ENCODE measurements at regions not wholly inside any gene's neighbourhood (a gene's known extent, or its start where the extent isn't known, plus 50 kb on each side); places are given as distances from the start of the nearest gene placed in this dataset.

- Mint-ChIP-seq H3K36me3 (peaks cover 7% of the 10 kb centered on the region; the same call in 1 of the 2 replicates), H3K27me3 (ENCODE audit: low read depth) (peaks cover 3% of the 10 kb centered on the region; the same call in 1 of the 2 replicates), H3K4me3 (no peak overlapping the region), H3K4me1 (no peaks in the 10 kb centered on the region), H3K9me3 (peaks cover 10% of the 10 kb centered on the region), H3K27ac (no peak overlapping the region)
- DNase-seq (ENCODE audit: low spot score) (no peak), ATAC-seq (no peak)
- CTCF ChIA-PET, result interaction anchor here (1.5 kb wide), 1 partner anchor 80 kb away, joined by 3 read pairs; no protein-coding TSS in a partner anchor
- no peak for TF ChIP-seq CBFB (CRISPR knock-in tag; IDR thresholded peaks at IDR 0.05; ENCODE audit: low read depth)
- TF ChIP-seq RELA (CRISPR knock-in tag; IDR thresholded peaks at IDR 0.05; ENCODE audit: borderline replicate concordance), result no peak
- no peak for TF ChIP-seq ESRRA (CRISPR knock-in tag; IDR thresholded peaks at IDR 0.05; ENCODE audit: borderline replicate concordance)
- TF ChIP-seq TCF7 (CRISPR knock-in tag; IDR thresholded peaks at IDR 0.05; ENCODE audit: low read depth), result no peak
- TF ChIP-seq GABPB1 (CRISPR knock-in tag; IDR thresholded peaks at IDR 0.05), result no peak
- TF ChIP-seq E2F1 (CRISPR knock-in tag; IDR thresholded peaks at IDR 0.05), result no peak
- POLR2A ChIA-PET, result no interaction called here
Measured at GRCh38 chr16:86681031-86681756, 102.8 kb downstream of the FOXL1 start.

- ChIA-PET POLR2A (no interaction called here), CTCF (interaction anchor here (1.5 kb wide), 1 partner anchor 79 kb away, joined by 3 read pairs; no protein-coding TSS in a partner anchor)
- Mint-ChIP-seq H3K27me3 (ENCODE audit: low read depth) (peaks cover 3% of the 10 kb centered on the region; the same call in 1 of the 2 replicates), H3K4me3 (no peak overlapping the region), H3K36me3 (peaks cover 7% of the 10 kb centered on the region; the same call in 1 of the 2 replicates), H3K9me3 (peaks cover 10% of the 10 kb centered on the region), H3K4me1 (no peaks in the 10 kb centered on the region), H3K27ac (no peak overlapping the region)
- DNase-seq (ENCODE audit: low spot score), result no peak
- ATAC-seq, result no peak
- no peak for TF ChIP-seq NR2C2 (CRISPR knock-in tag; IDR thresholded peaks at IDR 0.05)
- no peak for TF ChIP-seq ZMAT4 (CRISPR knock-in tag; IDR thresholded peaks at IDR 0.05)
- no peak for TF ChIP-seq ZNF281 (CRISPR knock-in tag; IDR thresholded peaks at IDR 0.05)
- no peak for TF ChIP-seq ZNF121 (CRISPR knock-in tag; IDR thresholded peaks at IDR 0.05)
- TF ChIP-seq ATF2 (CRISPR knock-in tag; IDR thresholded peaks at IDR 0.05; ENCODE audit: borderline replicate concordance, low read depth), result no peak
- TF ChIP-seq GABPB1 (CRISPR knock-in tag; IDR thresholded peaks at IDR 0.05), result no peak
- no peak for TF ChIP-seq ELF4 (CRISPR knock-in tag; IDR thresholded peaks at IDR 0.05; ENCODE audit: low read depth)
- no peak for TF ChIP-seq ZNF317 (CRISPR knock-in tag; IDR thresholded peaks at IDR 0.05; ENCODE audit: borderline replicate concordance, low read depth)
- no peak for TF ChIP-seq NFE2L1 (CRISPR knock-in tag; IDR thresholded peaks at IDR 0.05)
- TF ChIP-seq MLX (CRISPR knock-in tag; IDR thresholded peaks at IDR 0.05), result no peak
- TF ChIP-seq TP53 (CRISPR knock-in tag; IDR thresholded peaks at IDR 0.05), result no peak
- TF ChIP-seq MYBL2 (CRISPR knock-in tag; IDR thresholded peaks at IDR 0.05), result no peak
- TF ChIP-seq ZNF263 (CRISPR knock-in tag; IDR thresholded peaks at IDR 0.05; ENCODE audit: low read depth), result no peak
- TF ChIP-seq AR (CRISPR knock-in tag; IDR thresholded peaks at IDR 0.05), result no peak
- no peak for TF ChIP-seq KAT7 (CRISPR knock-in tag; IDR thresholded peaks at IDR 0.05; ENCODE audit: borderline replicate concordance)
Measured at GRCh38 chr16:86681757-86682106, 103.4 kb downstream of the FOXL1 start.
